ENCODE measurements at regions not wholly inside any gene's neighbourhood (a gene's known extent, or its start where the extent isn't known, plus 50 kb on each side); places are given as distances from the start of the nearest gene placed in this dataset.

- TF ChIP-seq, protein P1, sequence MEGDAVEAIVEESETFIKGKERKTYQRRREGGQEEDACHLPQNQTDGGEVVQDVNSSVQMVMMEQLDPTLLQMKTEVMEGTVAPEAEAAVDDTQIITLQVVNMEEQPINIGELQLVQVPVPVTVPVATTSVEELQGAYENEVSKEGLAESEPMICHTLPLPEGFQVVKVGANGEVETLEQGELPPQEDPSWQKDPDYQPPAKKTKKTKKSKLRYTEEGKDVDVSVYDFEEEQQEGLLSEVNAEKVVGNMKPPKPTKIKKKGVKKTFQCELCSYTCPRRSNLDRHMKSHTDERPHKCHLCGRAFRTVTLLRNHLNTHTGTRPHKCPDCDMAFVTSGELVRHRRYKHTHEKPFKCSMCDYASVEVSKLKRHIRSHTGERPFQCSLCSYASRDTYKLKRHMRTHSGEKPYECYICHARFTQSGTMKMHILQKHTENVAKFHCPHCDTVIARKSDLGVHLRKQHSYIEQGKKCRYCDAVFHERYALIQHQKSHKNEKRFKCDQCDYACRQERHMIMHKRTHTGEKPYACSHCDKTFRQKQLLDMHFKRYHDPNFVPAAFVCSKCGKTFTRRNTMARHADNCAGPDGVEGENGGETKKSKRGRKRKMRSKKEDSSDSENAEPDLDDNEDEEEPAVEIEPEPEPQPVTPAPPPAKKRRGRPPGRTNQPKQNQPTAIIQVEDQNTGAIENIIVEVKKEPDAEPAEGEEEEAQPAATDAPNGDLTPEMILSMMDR (IDR thresholded peaks at IDR 0.05): no peak
- TF ChIP-seq POLR2A (IDR thresholded peaks at IDR 0.05): no peak
- H3K4me1 ChIP-seq: no peaks in the 10 kb centered on the region
- intact Hi-C loops (cut with DNase I; ENCODE audit: low total_unique reads): no loop called here
- DNase-seq: no peak
- H3K4me3 ChIP-seq: no peak overlapping the region
- no peak overlapping the region for H3K27ac ChIP-seq
- no peaks in the 10 kb centered on the region for H3K36me3 ChIP-seq
- H3K27me3 ChIP-seq: no peaks in the 10 kb centered on the region
- H3K9me3 ChIP-seq: no peaks in the 10 kb centered on the region
Observed at GRCh38 chr2:104344985-104345384, 508.9 kb upstream of the POU3F3 start.

DNA sequence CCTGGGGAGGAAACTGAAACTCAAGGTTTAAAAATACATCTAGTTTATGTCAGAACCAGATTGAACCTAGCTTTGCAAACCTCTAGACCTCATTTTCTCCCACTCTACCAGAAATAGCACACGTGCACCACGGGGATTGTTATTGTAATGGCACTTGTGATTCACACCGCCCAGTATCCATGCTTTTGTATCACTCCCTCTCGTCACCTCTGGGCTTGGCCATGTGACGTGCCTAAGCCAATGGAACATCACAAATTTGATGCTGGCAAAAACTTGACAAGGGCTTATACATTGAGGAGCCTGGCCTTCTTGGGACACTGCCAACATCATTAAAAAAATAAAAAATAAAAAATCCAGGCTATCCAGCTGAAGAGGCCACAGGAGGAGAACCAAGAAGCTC lies 495.8 kb upstream of the POU3F3 start:
- Histone ChIP-seq H3K4me1 (no peaks in the 10 kb centered on the region), H3K27me3 (no peaks in the 10 kb centered on the region), H3K9me3 (no peaks in the 10 kb centered on the region), H3K36me3 (no peaks in the 10 kb centered on the region), H3K27ac (no peak overlapping the region), H3K4me3 (no peak overlapping the region)
- intact Hi-C loops (cut with DNase I; ENCODE audit: low total_unique reads): no loop called here
- TF ChIP-seq POLR2A (IDR thresholded peaks at IDR 0.05): no peak
- TF ChIP-seq, protein P1 (IDR thresholded peaks at IDR 0.05): no peak
- no peak for DNase-seq

- no peaks in the 10 kb centered on the region for H3K36me3 ChIP-seq
- intact Hi-C loops (cut with DNase I; ENCODE audit: low total_unique reads): no loop called here
- no peaks in the 10 kb centered on the region for H3K27me3 ChIP-seq
- DNase-seq: no peak
- H3K4me3 ChIP-seq: no peak overlapping the region
- H3K9me3 ChIP-seq: no peaks in the 10 kb centered on the region
- TF ChIP-seq, protein P1 (IDR thresholded peaks at IDR 0.05): no peak
- no peak for TF ChIP-seq POLR2A (IDR thresholded peaks at IDR 0.05)
- no peak overlapping the region for H3K27ac ChIP-seq
- H3K4me1 ChIP-seq: no peaks in the 10 kb centered on the region
Observed at GRCh38 chr2:104361414-104361813, 492.5 kb upstream of the POU3F3 start.

GRCh38 chr2:104368089-104368488 lies 485.8 kb upstream of the POU3F3 start:
- Histone ChIP-seq H3K36me3 (no peaks in the 10 kb centered on the region), H3K9me3 (no peaks in the 10 kb centered on the region), H3K27me3 (no peaks in the 10 kb centered on the region), H3K27ac (no peak overlapping the region), H3K4me1 (no peaks in the 10 kb centered on the region), H3K4me3 (no peak overlapping the region)
- TF ChIP-seq, protein P1 (IDR thresholded peaks at IDR 0.05): no peak
- TF ChIP-seq POLR2A (IDR thresholded peaks at IDR 0.05): no peak
- no peak for DNase-seq
- intact Hi-C loops (cut with DNase I; ENCODE audit: low total_unique reads): no loop called here

DNA sequence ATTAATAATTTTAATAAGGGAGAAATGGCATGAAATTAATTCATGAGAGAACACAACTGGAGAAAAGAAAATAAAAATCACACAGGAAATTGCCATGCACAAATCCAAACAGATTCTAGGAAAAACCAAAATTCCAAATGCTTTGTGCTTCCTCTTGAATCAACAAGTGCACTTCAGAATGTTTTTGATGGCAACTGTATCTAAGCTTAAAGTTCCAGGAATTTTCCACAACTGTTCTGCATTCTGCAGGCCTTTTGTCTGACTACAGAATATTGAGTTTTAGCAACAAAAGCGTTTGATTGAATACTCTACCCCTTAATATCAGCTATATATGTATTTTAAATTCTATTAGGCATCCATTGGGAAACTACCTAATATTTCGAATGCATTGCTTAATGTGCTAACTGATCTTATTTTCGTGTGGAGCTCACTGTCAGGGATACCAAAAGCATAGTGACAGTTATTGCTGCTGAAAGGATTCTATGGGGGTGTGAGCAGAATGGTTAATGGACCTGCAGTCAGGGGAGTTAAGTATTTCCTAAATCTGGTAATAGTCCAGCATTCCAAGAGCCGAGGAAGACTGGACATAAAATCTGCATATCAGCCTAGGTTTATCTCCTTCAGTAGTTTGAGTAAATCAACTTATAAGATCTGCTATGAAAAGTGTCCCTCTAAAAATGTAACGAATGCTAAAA lies 482.7 kb upstream of the POU3F3 start:
- intact Hi-C loops (cut with DNase I; ENCODE audit: low total_unique reads): no loop called here
- Histone ChIP-seq H3K4me1 (no peaks in the 10 kb centered on the region), H3K9me3 (no peaks in the 10 kb centered on the region), H3K4me3 (no peak overlapping the region), H3K27ac (no peak overlapping the region), H3K36me3 (no peaks in the 10 kb centered on the region), H3K27me3 (no peaks in the 10 kb centered on the region)
- DNase-seq: no peak
- TF ChIP-seq, protein P1 (IDR thresholded peaks at IDR 0.05): no peak
- no peak for TF ChIP-seq POLR2A (IDR thresholded peaks at IDR 0.05)

Measured in uterus (tissue), 3 donors.